GM12878 (cell line): ENCODE measurements at regions not wholly inside any gene's neighbourhood (a gene's known extent, or its start where the extent isn't known, plus 50 kb on each side); places are given as distances from the start of the nearest gene placed in this dataset.

ENCODE experiments used
- ATF3 ChIP-seq: IDR thresholded peaks from 2 replicates; pipeline ENCODE4 v1.6.1; 2011; ENCODE audit warnings: low read depth, mild to moderate bottlenecking, low read length, moderate library complexity, borderline replicate concordance; ENCODE audit errors: extremely low read depth
- EP300 ChIP-seq, 2 experiments: fragments of 150-350 bp in 1 of 2; IDR thresholded peaks; 2 replicates each; pipeline ENCODE4 v1.6.1; 2011 to 2012; ENCODE audit warnings: low read depth in 2 of 2, low read length in 2 of 2, borderline replicate concordance in 1 of 2, improper control_type of control experiment in 1 of 2, inconsistent platforms in 1 of 2; ENCODE audit not compliant: control insufficient read depth in 1 of 2
- GABPA ChIP-seq: IDR thresholded peaks from 2 replicates; pipeline ENCODE4 v1.6.1; 2014; ENCODE audit warnings: antibody characterized with exemption, low read depth, mild to moderate bottlenecking, inconsistent platforms
- MTA2 ChIP-seq: fragments of 450-650 bp; IDR thresholded peaks from 2 replicates; pipeline ENCODE4 v1.6.1; 2016; ENCODE audit warnings: low read depth, mild to moderate bottlenecking, moderate library complexity
- NBN ChIP-seq: fragments of 450-650 bp; IDR thresholded peaks from 2 replicates; pipeline ENCODE4 v1.6.1; 2016
- NFYB ChIP-seq: IDR thresholded peaks from 2 replicates; pipeline ENCODE4 v1.6.1; 2011; ENCODE audit warnings: low read depth, mild to moderate bottlenecking, low read length, improper control_type of control experiment, moderate library complexity; ENCODE audit not compliant: insufficient read depth
- POLR2AphosphoS5 ChIP-seq: IDR thresholded peaks from 2 replicates; pipeline ENCODE4 v1.6.1; 2011; ENCODE audit warnings: mild to moderate bottlenecking, low read length, inconsistent platforms
- SIN3A ChIP-seq: IDR thresholded peaks from 2 replicates; pipeline ENCODE4 v1.6.1; 2012; ENCODE audit warnings: low read depth, low read length, improper control_type of control experiment
- SP1 ChIP-seq: IDR thresholded peaks from one replicate; pipeline ENCODE4 v1.6.1; 2011; ENCODE audit warnings: low read depth, low read length
- SRF ChIP-seq, 2 experiments: IDR thresholded peaks; 2 replicates each; pipeline ENCODE4 v1.6.1; 2011; ENCODE audit warnings: low read depth in 2 of 2, low read length in 2 of 2, mild to moderate bottlenecking in 1 of 2, moderate library complexity in 1 of 2
- SUPT20H ChIP-seq: IDR thresholded peaks from 2 replicates; pipeline ENCODE4 v1.6.1; 2011; ENCODE audit warnings: low read depth, mild to moderate bottlenecking, low read length, moderate library complexity, borderline replicate concordance; ENCODE audit not compliant: control insufficient read depth
- ZNF622 ChIP-seq: fragments of 450-650 bp; IDR thresholded peaks from 2 replicates; pipeline ENCODE4 v1.6.1; 2017; ENCODE audit warnings: mild to moderate bottlenecking, inconsistent platforms
- TF ChIP-seq, protein P1 (sequence below), 3 experiments: IDR thresholded peaks in 2 of 3; conservative IDR thresholded peaks in 1 of 3; 2 replicates each; pipeline ENCODE4 v1.5.1; 2011; ENCODE audit warnings: low read depth in 3 of 3, low read length in 3 of 3, mild to moderate bottlenecking in 3 of 3, control low read depth in 2 of 3, moderate library complexity in 2 of 3, inconsistent platforms in 1 of 3, mixed read lengths in 1 of 3; ENCODE audit not compliant: control insufficient read depth in 2 of 3, insufficient read depth in 1 of 3; ENCODE audit errors: extremely low read depth in 1 of 3

DNA sequence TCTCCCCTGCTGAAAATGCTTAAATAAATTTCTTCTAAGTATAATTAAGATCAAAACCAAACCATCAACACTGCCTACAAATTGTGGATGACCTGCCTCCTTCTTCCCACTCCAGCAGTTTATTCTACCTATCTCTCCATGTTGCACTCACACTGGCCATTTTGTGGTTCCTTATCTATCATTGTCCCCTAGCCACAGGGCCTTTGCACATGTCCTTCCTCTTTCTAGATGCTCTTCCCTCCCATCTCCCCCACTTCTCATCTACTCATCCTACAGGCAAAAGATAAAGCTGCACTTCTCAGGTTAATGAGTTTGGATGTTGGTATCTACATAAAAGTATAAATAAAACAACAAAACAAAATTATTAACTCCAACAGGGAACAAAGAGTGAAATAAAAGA, 70.6 kb upstream of the CCNG1 start:
- TF ChIP-seq SRF (IDR thresholded peaks at IDR 0.05; ENCODE audit: low read depth in 2 of 2, low read length in 2 of 2) = no peak
- TF ChIP-seq SUPT20H = no peak
- TF ChIP-seq MTA2 = no peak
- TF ChIP-seq NBN = no peak
- no peak for TF ChIP-seq EP300 (IDR thresholded peaks at IDR 0.05; ENCODE audit: borderline replicate concordance in 1 of 2, control insufficient read depth in 1 of 2, low read depth in 2 of 2, low read length in 2 of 2)
- TF ChIP-seq, protein P1, sequence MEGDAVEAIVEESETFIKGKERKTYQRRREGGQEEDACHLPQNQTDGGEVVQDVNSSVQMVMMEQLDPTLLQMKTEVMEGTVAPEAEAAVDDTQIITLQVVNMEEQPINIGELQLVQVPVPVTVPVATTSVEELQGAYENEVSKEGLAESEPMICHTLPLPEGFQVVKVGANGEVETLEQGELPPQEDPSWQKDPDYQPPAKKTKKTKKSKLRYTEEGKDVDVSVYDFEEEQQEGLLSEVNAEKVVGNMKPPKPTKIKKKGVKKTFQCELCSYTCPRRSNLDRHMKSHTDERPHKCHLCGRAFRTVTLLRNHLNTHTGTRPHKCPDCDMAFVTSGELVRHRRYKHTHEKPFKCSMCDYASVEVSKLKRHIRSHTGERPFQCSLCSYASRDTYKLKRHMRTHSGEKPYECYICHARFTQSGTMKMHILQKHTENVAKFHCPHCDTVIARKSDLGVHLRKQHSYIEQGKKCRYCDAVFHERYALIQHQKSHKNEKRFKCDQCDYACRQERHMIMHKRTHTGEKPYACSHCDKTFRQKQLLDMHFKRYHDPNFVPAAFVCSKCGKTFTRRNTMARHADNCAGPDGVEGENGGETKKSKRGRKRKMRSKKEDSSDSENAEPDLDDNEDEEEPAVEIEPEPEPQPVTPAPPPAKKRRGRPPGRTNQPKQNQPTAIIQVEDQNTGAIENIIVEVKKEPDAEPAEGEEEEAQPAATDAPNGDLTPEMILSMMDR (IDR thresholded peaks at IDR 0.05 in 2 of 3, conservative IDR thresholded peaks at IDR 0.05 in 1 of 3; ENCODE audit: control insufficient read depth in 2 of 3, extremely low read depth in 1 of 3, insufficient read depth in 1 of 3, low read depth in 3 of 3, low read length in 3 of 3) = no peak
- no peak for TF ChIP-seq SP1
- no peak for TF ChIP-seq ATF3
- no peak for TF ChIP-seq GABPA
- no peak for TF ChIP-seq POLR2AphosphoS5
- no peak for TF ChIP-seq SIN3A
- TF ChIP-seq ZNF622 = no peak
- TF ChIP-seq NFYB = no peak
